ENCODE measurements at regions not wholly inside any gene's neighbourhood (a gene's known extent, or its start where the extent isn't known, plus 50 kb on each side); places are given as distances from the start of the nearest gene placed in this dataset.
"Not testable (repeated sequence)": the region's sequence is repeated elsewhere in the genome, so short reads cannot be mapped to it uniquely, and the experiment has no call there.

GRCh38 chr11:90646266-90646665 is 423.4 kb upstream of the CHORDC1 start:
- DNase-seq (ENCODE audit: low spot score) = no peak

- DNase-seq (ENCODE audit: low spot score) = no peak
These were observed 416.7 kb upstream of the CHORDC1 start for GRCh38 chr11:90639461-90639993.

- no peak for DNase-seq (ENCODE audit: low spot score)
These were observed 413.0 kb upstream of the CHORDC1 start for GRCh38 chr11:90635886-90636285.

GRCh38 chr11:90635151-90635550 is 412.3 kb upstream of the CHORDC1 start:
- DNase-seq (ENCODE audit: low spot score) = no peak

GRCh38 chr11:90630176-90630575 is 407.3 kb upstream of the CHORDC1 start:
- DNase-seq (ENCODE audit: low spot score) = no peak

- no peak for DNase-seq (ENCODE audit: low spot score)
These were observed 406.5 kb upstream of the CHORDC1 start for GRCh38 chr11:90629229-90629806.

GRCh38 chr11:90614318-90614717 is 391.5 kb upstream of the CHORDC1 start:
- DNase-seq (ENCODE audit: low spot score) = no peak

GRCh38 chr11:90613037-90613436 is 390.2 kb upstream of the CHORDC1 start:
- DNase-seq (ENCODE audit: low spot score) = not testable (repeated sequence)

- no peak for DNase-seq (ENCODE audit: low spot score)
These were observed 383.9 kb upstream of the CHORDC1 start for GRCh38 chr11:90606721-90607120.

- DNase-seq (ENCODE audit: low spot score) = no peak
These were observed 378.4 kb upstream of the CHORDC1 start for GRCh38 chr11:90601261-90601660.

- DNase-seq (ENCODE audit: low spot score) = peak; percentile 0
These were observed 371.8 kb upstream of the CHORDC1 start for GRCh38 chr11:90594658-90595057.

GRCh38 chr11:90593099-90593498 is 370.2 kb upstream of the CHORDC1 start:
- DNase-seq (ENCODE audit: low spot score) = no peak

GRCh38 chr11:90590286-90590685 is 367.4 kb upstream of the CHORDC1 start:
- no peak for DNase-seq (ENCODE audit: low spot score)

GRCh38 chr11:90589735-90590134 is 366.9 kb upstream of the CHORDC1 start:
- no peak for DNase-seq (ENCODE audit: low spot score)

- no peak for DNase-seq (ENCODE audit: low spot score)
These were observed 365.0 kb upstream of the CHORDC1 start for GRCh38 chr11:90587896-90588295.

GRCh38 chr11:90585491-90585890 is 362.6 kb upstream of the CHORDC1 start:
- DNase-seq (ENCODE audit: low spot score) = no peak

- DNase-seq (ENCODE audit: low spot score) = not testable (repeated sequence)
These were observed 360.1 kb upstream of the CHORDC1 start for GRCh38 chr11:90582999-90583398.

GRCh38 chr11:90564531-90564930 is 341.7 kb upstream of the CHORDC1 start:
- no peak for DNase-seq (ENCODE audit: low spot score)

- no peak for DNase-seq (ENCODE audit: low spot score)
These were observed 335.5 kb upstream of the CHORDC1 start for GRCh38 chr11:90558328-90558865.

- DNase-seq (ENCODE audit: low spot score) = no peak
These were observed 333.8 kb upstream of the CHORDC1 start for GRCh38 chr11:90556606-90557005.

GRCh38 chr11:90556026-90556425 is 333.2 kb upstream of the CHORDC1 start:
- DNase-seq (ENCODE audit: low spot score) = no peak

GRCh38 chr11:90555477-90555876 is 332.6 kb upstream of the CHORDC1 start:
- DNase-seq (ENCODE audit: low spot score) = no peak

- DNase-seq (ENCODE audit: low spot score) = no peak
These were observed 319.2 kb upstream of the CHORDC1 start for GRCh38 chr11:90542092-90542491.

GRCh38 chr11:90536301-90536700 is 313.5 kb upstream of the CHORDC1 start:
- no peak for DNase-seq (ENCODE audit: low spot score)
